H1 (cell line): ENCODE measurements at regions not wholly inside any gene's neighbourhood (a gene's known extent, or its start where the extent isn't known, plus 50 kb on each side); places are given as distances from the start of the nearest gene placed in this dataset.

Experiments used
- CTCF ChIA-PET: fragments of 300-600 bp; sonication (Branson Sonifier 250); formaldehyde crosslinking; loops from one replicate; lab custom pipeline; 2021; ENCODE audit not compliant: partially characterized antibody; lab: Charles Lee
- POLR2A ChIA-PET: fragments of 300-600 bp; sonication (Branson Sonifier 250); formaldehyde crosslinking; loops from one replicate; lab custom pipeline; 2021; ENCODE audit warnings: inconsistent platforms; ENCODE audit not compliant: partially characterized antibody; lab: Charles Lee
- DNase-seq, 2 experiments: peaks; one replicate each; pipeline versions ENCODE4 v3.0.0 to v3.0.0-alpha.2; 2010 to 2022; ENCODE audit warnings: low spot score in 2 of 2, low read depth in 1 of 2, mixed read lengths in 1 of 2
- FAIRE-seq: peaks from 2 replicates; lab custom pipeline; 2011; peaks lifted over from hg19 to GRCh38; lab: Jason Lieb, UNC
- H2AFZ ChIP-seq: 2 replicates; pipeline ENCODE4 v1.8.1; 2012; ENCODE audit warnings: low read length, inconsistent platforms
- H2AK5ac ChIP-seq: 2 replicates; pipeline ENCODE4 v1.6.1; 2013; ENCODE audit warnings: low read depth, low read length
- H2BK120ac ChIP-seq: replicated peaks from 2 replicates; pipeline ENCODE3; 2013; ENCODE audit warnings: low read depth, low read length, inconsistent platforms
- H2BK12ac ChIP-seq: 2 replicates; pipeline ENCODE4 v1.6.1; 2013; ENCODE audit warnings: low read depth, low read length
- H2BK15ac ChIP-seq: 2 replicates; pipeline ENCODE4 v1.6.1; 2013; ENCODE audit warnings: low read length
- H2BK20ac ChIP-seq: 2 replicates; pipeline ENCODE4 v1.6.1; 2013; ENCODE audit warnings: low read length
- H2BK5ac ChIP-seq: 2 replicates; pipeline ENCODE4 v1.6.1; 2013; ENCODE audit warnings: low read depth, low read length
- H3K14ac ChIP-seq: 2 replicates; pipeline ENCODE4 v1.6.1; 2013; ENCODE audit warnings: inconsistent platforms; ENCODE audit not compliant: insufficient read length
- H3K18ac ChIP-seq: 2 replicates; pipeline ENCODE4 v1.6.1; 2013; ENCODE audit warnings: low read length; ENCODE audit errors: extremely low read depth
- H3K23ac ChIP-seq: 2 replicates; pipeline ENCODE4 v1.6.1; 2013; ENCODE audit warnings: inconsistent platforms; ENCODE audit not compliant: insufficient read length
- H3K23me2 ChIP-seq: 2 replicates; pipeline ENCODE4 v1.6.1; 2013; ENCODE audit warnings: low read depth, low read length
- H3K27ac ChIP-seq: 2 replicates; pipeline ENCODE4 v1.6.1; 2011; ENCODE audit warnings: low read depth, low read length, inconsistent platforms
- H3K27me3 ChIP-seq, 4 experiments: replicated peaks in 1 of 4; 1 replicate in 1 of 4; 2 replicates in 3 of 4; pipeline versions ENCODE4 v1.6.1 to v1.8.1; 2011 to 2013; ENCODE audit warnings: low read length in 3 of 4, mild to moderate bottlenecking in 3 of 4, inconsistent platforms in 2 of 4, mixed read lengths in 2 of 4, moderate library complexity in 1 of 4; ENCODE audit not compliant: control insufficient read depth in 3 of 4, insufficient read depth in 3 of 4; ENCODE audit errors: extremely low read depth in 1 of 4
- H3K36me3 ChIP-seq, 4 experiments: 2 replicates each; pipeline versions ENCODE4 v1.6.1 to v1.8.1; 2011 to 2013; ENCODE audit warnings: mild to moderate bottlenecking in 4 of 4, low read length in 3 of 4, moderate library complexity in 2 of 4, control low read depth in 1 of 4, inconsistent platforms in 1 of 4; ENCODE audit not compliant: insufficient read depth in 4 of 4, control insufficient read depth in 2 of 4
- H3K4ac ChIP-seq: replicated peaks from 2 replicates; pipeline ENCODE3; 2013; ENCODE audit warnings: low read length, low read depth, mixed read lengths, inconsistent platforms; ENCODE audit not compliant: insufficient read length
- H3K4me1 ChIP-seq, 4 experiments: replicated peaks in 1 of 4; 1 replicate in 1 of 4; 2 replicates in 3 of 4; pipeline versions ENCODE4 v1.6.1 to v1.8.1; 2011 to 2013; ENCODE audit warnings: low read length in 3 of 4, inconsistent platforms in 2 of 4, mixed read lengths in 1 of 4; ENCODE audit not compliant: insufficient read depth in 4 of 4, control insufficient read depth in 3 of 4
- H3K4me2 ChIP-seq, 2 experiments: 2 replicates each; pipeline versions ENCODE4 v1.6.1 to v1.8.1; 2011 to 2013; ENCODE audit warnings: low read depth in 2 of 2, low read length in 2 of 2, control low read depth in 1 of 2, inconsistent platforms in 1 of 2, mild to moderate bottlenecking in 1 of 2; ENCODE audit not compliant: insufficient read depth in 1 of 2
- H3K4me3 ChIP-seq, 4 experiments: fragments of 200-600, 300-600 bp in 1 of 4; sonication (generic), shearing (Covaris generic), sonication (Bioruptor Twin) in 1 of 4; 2 replicates each; pipeline versions ENCODE4 v1.5.1 to v1.8.1; 2011 to 2016; ENCODE audit warnings: low read length in 4 of 4, low read depth in 3 of 4, control low read depth in 2 of 4, inconsistent platforms in 2 of 4, mild to moderate bottlenecking in 2 of 4, mixed read lengths in 1 of 4, moderate library complexity in 1 of 4; ENCODE audit not compliant: insufficient read depth in 2 of 4; ENCODE audit errors: extremely low read depth in 1 of 4
- H3K56ac ChIP-seq: replicated peaks from 2 replicates; pipeline ENCODE3; 2013; ENCODE audit warnings: low read depth, mild to moderate bottlenecking, mixed read lengths, low read length, inconsistent platforms; ENCODE audit not compliant: insufficient read length
- H3K79me1 ChIP-seq: 2 replicates; pipeline ENCODE4 v1.6.1; 2013; ENCODE audit warnings: low read depth, low read length, control low read depth
- H3K79me2 ChIP-seq, 2 experiments: 2 replicates each; pipeline versions ENCODE4 v1.6.1 to v1.8.1; 2012 to 2013; ENCODE audit warnings: low read length in 2 of 2, mild to moderate bottlenecking in 2 of 2, inconsistent platforms in 1 of 2; ENCODE audit not compliant: insufficient read depth in 2 of 2, control insufficient read depth in 1 of 2
- H3K9ac ChIP-seq, 4 experiments: replicated peaks in 1 of 4; 1 replicate in 1 of 4; 2 replicates in 3 of 4; pipeline versions ENCODE4 v1.6.1 to v1.8.1; 2011 to 2013; ENCODE audit warnings: low read depth in 3 of 4, low read length in 3 of 4, control low read depth in 2 of 4, mild to moderate bottlenecking in 2 of 4, moderate library complexity in 2 of 4, inconsistent platforms in 1 of 4; ENCODE audit errors: extremely low read depth in 1 of 4
- H3K9me3 ChIP-seq, 2 experiments: 2 replicates each; pipeline versions ENCODE4 v1.6.1 to v1.8.1; 2012 to 2013; ENCODE audit warnings: mild to moderate bottlenecking in 2 of 2, moderate library complexity in 2 of 2, control low read depth in 1 of 2, inconsistent platforms in 1 of 2, low read depth in 1 of 2, low read length in 1 of 2, mixed read lengths in 1 of 2; ENCODE audit not compliant: insufficient read depth in 2 of 2
- H4K20me1 ChIP-seq, 2 experiments: replicated peaks in 1 of 2; 2 replicates each; pipeline versions ENCODE3 to v1.8.1; 2011 to 2013; ENCODE audit warnings: inconsistent platforms in 2 of 2, low read length in 2 of 2, mild to moderate bottlenecking in 1 of 2; ENCODE audit not compliant: insufficient read depth in 2 of 2, control insufficient read depth in 1 of 2
- H4K5ac ChIP-seq: 2 replicates; pipeline ENCODE4 v1.6.1; 2013; ENCODE audit warnings: low read length, low read depth, mixed read lengths, inconsistent platforms; ENCODE audit not compliant: insufficient read length
- H4K8ac ChIP-seq: 2 replicates; pipeline ENCODE4 v1.8.0; 2013; ENCODE audit warnings: mild to moderate bottlenecking, moderate library complexity, low read length, inconsistent platforms; ENCODE audit not compliant: insufficient read depth; ENCODE audit errors: extremely low read depth
- H4K91ac ChIP-seq: replicated peaks from 2 replicates; pipeline ENCODE3; 2013; ENCODE audit warnings: low read length, mixed read lengths, inconsistent platforms; ENCODE audit not compliant: insufficient read length
- ASH2L ChIP-seq: fragments of 200-600, 300-600 bp; sonication (generic); IDR thresholded peaks from one replicate; pipeline ENCODE4 v1.7.1; 2017; ENCODE audit warnings: low read length
- CBX5 ChIP-seq: fragments of 300-800, 300-1000 bp; sonication (generic); IDR thresholded peaks from 2 replicates; pipeline ENCODE4 v1.7.1; 2016; ENCODE audit warnings: antibody characterized with exemption, low read length, low read depth
- CBX8 ChIP-seq: fragments of 300-800, 300-1000 bp; sonication (generic); IDR thresholded peaks from 2 replicates; pipeline ENCODE4 v1.7.1; 2016; ENCODE audit warnings: low read depth, low read length, borderline replicate concordance
- E2F6 ChIP-seq: IDR thresholded peaks from 2 replicates; pipeline ENCODE4 v1.6.1; 2012; ENCODE audit warnings: inconsistent platforms
- EGR1 ChIP-seq: IDR thresholded peaks from 2 replicates; pipeline ENCODE4 v1.6.1; 2011; ENCODE audit warnings: low read depth, low read length, borderline replicate concordance
- GTF2F1 ChIP-seq: IDR thresholded peaks from 2 replicates; pipeline ENCODE4 v1.6.1; 2012; ENCODE audit warnings: low read depth, low read length, improper control_type of control experiment, borderline replicate concordance
- KDM4A ChIP-seq: IDR thresholded peaks from one replicate; pipeline ENCODE4 v1.7.1; 2012; ENCODE audit warnings: low read depth, mild to moderate bottlenecking, moderate library complexity, low read length, inconsistent platforms; ENCODE audit not compliant: severe bottlenecking
- NANOG ChIP-seq: IDR thresholded peaks from 2 replicates; pipeline ENCODE4 v1.6.1; 2011; ENCODE audit warnings: low read length, low read depth, mild to moderate bottlenecking, inconsistent platforms; ENCODE audit not compliant: insufficient read depth, poor library complexity, severe bottlenecking
- POLR2A ChIP-seq, 2 experiments: IDR thresholded peaks; 1 replicate in 1 of 2; 2 replicates in 1 of 2; pipeline ENCODE4 v1.6.1; 2011; ENCODE audit warnings: low read depth in 2 of 2, low read length in 2 of 2, mild to moderate bottlenecking in 2 of 2; ENCODE audit errors: control extremely low read depth in 1 of 2
- RXRA ChIP-seq: IDR thresholded peaks from 2 replicates; pipeline ENCODE4 v1.6.1; 2011; ENCODE audit warnings: low read depth, mild to moderate bottlenecking, low read length, moderate library complexity; ENCODE audit not compliant: insufficient read depth
- SIRT6 ChIP-seq: IDR thresholded peaks from one replicate; pipeline ENCODE4 v1.7.1; 2012; ENCODE audit warnings: low read length, inconsistent platforms
- SP4 ChIP-seq: IDR thresholded peaks from 2 replicates; pipeline ENCODE4 v1.6.1; 2012; ENCODE audit warnings: low read length, inconsistent platforms
- ZNF274 ChIP-seq: IDR thresholded peaks from 2 replicates; pipeline ENCODE4 v1.7.0; 2012; ENCODE audit warnings: low read length, borderline replicate concordance; ENCODE audit errors: extremely low read depth
- WGBS, 2 experiments: shearing (Covaris generic) in 1 of 2; methylation state at CpG; one replicate each; pipeline versions ENCODE4 v1.1.6 to v1.1.7; 2013 to 2015; ENCODE audit warnings: low lambda C conversion rate in 2 of 2, mixed read lengths in 2 of 2, inconsistent platforms in 1 of 2, low coverage in 1 of 2, missing lambda C conversion rate in 1 of 2; ENCODE audit not compliant: insufficient replicate concordance in 2 of 2, insufficient coverage in 1 of 2, insufficient read length in 1 of 2; ENCODE audit errors: extremely low coverage in 1 of 2, missing lambda C conversion rate in 1 of 2; 5-methylcytosine and 5-hydroxymethylcytosine counted together

- 86% methylated on average over 2 of the region's 2 CpGs; no CpG with 5 or more reads in 1 of the 2 experiments for WGBS, 2 experiments
- TF ChIP-seq POLR2A (IDR thresholded peaks at IDR 0.05; ENCODE audit: control extremely low read depth in 1 of 2, low read depth in 2 of 2, low read length in 2 of 2): no peak
- TF ChIP-seq CBX8: no peak
- no peak for TF ChIP-seq SP4
- no peak for TF ChIP-seq NANOG
- no peak for TF ChIP-seq E2F6
- no peak for TF ChIP-seq ZNF274
- no peak for TF ChIP-seq EGR1
- no peak for TF ChIP-seq KDM4A
- no peak for TF ChIP-seq RXRA
- TF ChIP-seq CBX5: no peak
- no peak for TF ChIP-seq ASH2L
- no peak for TF ChIP-seq SIRT6
- TF ChIP-seq GTF2F1: no peak
These were observed 493.7 kb upstream of the SULF2 start for GRCh38 chr20:48278961-48279481.

More at GRCh38 chr20:48278961-48279481, 493.7 kb upstream of the SULF2 start:
- Histone ChIP-seq H2BK15ac (no peak overlapping the region), H2BK12ac (no peak overlapping the region), H3K18ac (no peak overlapping the region), H3K27me3 (no peaks in the 10 kb centered on the region), H2BK5ac (no peak overlapping the region), H2BK20ac (no peak overlapping the region), H3K79me2 (no peaks in the 10 kb centered on the region), H3K23me2 (no peaks in the 10 kb centered on the region), H3K9me3 (peaks cover 0 to 3% of the 10 kb centered on the region in 2 experiments; a peak in 1 of 4 replicates), H3K36me3 (no peaks in the 10 kb centered on the region), H3K79me1 (no peaks in the 10 kb centered on the region), H3K4me3 (no peak overlapping the region), H3K4ac (no peak overlapping the region), H3K4me2 (no peak overlapping the region), H3K14ac (no peak overlapping the region), H2AK5ac (no peak overlapping the region), H3K9ac (no peak overlapping the region), H2BK120ac (no peak overlapping the region), H3K4me1 (peaks cover 2 to 9% (median 7%) of the 10 kb centered on the region in 4 experiments; a peak in 5 of 7 replicates), H2AFZ (no peak overlapping the region), H3K23ac (no peak overlapping the region), H3K27ac (no peak overlapping the region), H4K5ac (no peak overlapping the region), H4K91ac (no peak overlapping the region), H3K56ac (no peak overlapping the region), H4K20me1 (no peaks in the 10 kb centered on the region), H4K8ac (no peak overlapping the region)
- DNase-seq (no peak), FAIRE-seq (no peak)
- POLR2A ChIA-PET: no interaction called here
- CTCF ChIA-PET: interaction anchor here (0.6 kb wide), 1 partner anchor 97 kb away, joined by 3 read pairs; no protein-coding TSS in a partner anchor
